Prostate gland (tissue), 2 donors: ENCODE measurements at regions not wholly inside any gene's neighbourhood (a gene's known extent, or its start where the extent isn't known, plus 50 kb on each side); places are given as distances from the start of the nearest gene placed in this dataset.

Source experiments
- DNase-seq: peaks from one replicate; pipeline ENCODE4 v3.0.0-alpha.2; 2019; ENCODE audit warnings: low spot score
- H3K27ac ChIP-seq, 2 donors: fragments of 200-600 bp; sonication (generic); 2 replicates each; pipeline ENCODE4 v1.5.1; 2017 to 2019
- H3K27me3 ChIP-seq: fragments of 200-600 bp; sonication (generic); replicated peaks from 2 replicates; pipeline ENCODE4 v1.5.1; 2019; ENCODE audit not compliant: insufficient read depth
- H3K36me3 ChIP-seq, 2 donors: fragments of 200-600 bp; sonication (generic); 1 replicate in 1 of 2; 2 replicates in 1 of 2; pipeline versions ENCODE4 v1.5.1 to v1.8.1; 2017 to 2019
- H3K4me1 ChIP-seq: fragments of 200-600 bp; sonication (generic); replicated peaks from 2 replicates; pipeline ENCODE4 v1.5.1; 2019
- H3K4me3 ChIP-seq, 2 donors: fragments of 200-600 bp; sonication (generic); 2 replicates each; pipeline ENCODE4 v1.5.1; 2017 to 2019
- H3K9me3 ChIP-seq: fragments of 200-600 bp; sonication (generic); 2 replicates; pipeline ENCODE4 v1.5.1; 2017
- CTCF ChIP-seq, 4 experiments: fragments of 200-600 bp in 2 of 4; fragments of 450-650 bp in 2 of 4; sonication (generic) in 2 of 4; IDR thresholded peaks; 1 replicate in 3 of 4; 2 replicates in 1 of 4; pipeline ENCODE4 v1.5.1; 2016 to 2019; ENCODE audit warnings: antibody characterized with exemption in 4 of 4, mild to moderate bottlenecking in 2 of 4, moderate library complexity in 2 of 4
- POLR2A ChIP-seq: fragments of 450-650 bp; IDR thresholded peaks from one replicate; pipeline ENCODE4 v1.6.1; 2016; ENCODE audit warnings: antibody characterized with exemption, mild to moderate bottlenecking
- POLR2AphosphoS5 ChIP-seq: sonication (generic); formaldehyde crosslinking; IDR thresholded peaks from one replicate; pipeline ENCODE4 v1.6.1; 2017; ENCODE audit warnings: antibody characterized with exemption
- WGBS: methylation state at CpG from one replicate; pipeline ENCODE4 v1.1.5; 2018; 5-methylcytosine and 5-hydroxymethylcytosine counted together
- intact Hi-C: fragments of 100-400 bp; cut with DNase I; formaldehyde crosslinking; loops from one replicate; pipeline ENCODE4 v1.14.2; 2022

- no peak overlapping the region for H3K27ac ChIP-seq
- intact Hi-C loops, result no loop called here
- no peak for DNase-seq
- H3K27me3 ChIP-seq, result no peaks in the 10 kb centered on the region
- H3K4me3 ChIP-seq, result no peak overlapping the region
- H3K36me3 ChIP-seq, result no peaks in the 10 kb centered on the region
- no peak for TF ChIP-seq POLR2A
- no peak for TF ChIP-seq CTCF (IDR thresholded peaks at IDR 0.05)
- TF ChIP-seq POLR2AphosphoS5, result no peak
- no peaks in the 10 kb centered on the region for H3K9me3 ChIP-seq
- H3K4me1 ChIP-seq, result no peaks in the 10 kb centered on the region
- WGBS, result 44% methylated on average over 5 of the region's 5 CpGs
Observed at GRCh38 chr4:106762666-106763443, 273.3 kb downstream of the DKK2 start.

- no peaks in the 10 kb centered on the region for H3K27me3 ChIP-seq
- H3K4me3 ChIP-seq, result no peak overlapping the region
- H3K36me3 ChIP-seq, result no peaks in the 10 kb centered on the region
- H3K4me1 ChIP-seq, result no peaks in the 10 kb centered on the region
- no peak overlapping the region for H3K27ac ChIP-seq
- TF ChIP-seq POLR2A (no peak), CTCF (IDR thresholded peaks at IDR 0.05) (no peak), POLR2AphosphoS5 (no peak)
- 38% methylated on average over 3 of the region's 3 CpGs for WGBS
- intact Hi-C loops, result no loop called here
- DNase-seq, result no peak
- H3K9me3 ChIP-seq, result no peaks in the 10 kb centered on the region
Observed at GRCh38 chr4:106753426-106753825, 282.7 kb downstream of the DKK2 start.

DNA sequence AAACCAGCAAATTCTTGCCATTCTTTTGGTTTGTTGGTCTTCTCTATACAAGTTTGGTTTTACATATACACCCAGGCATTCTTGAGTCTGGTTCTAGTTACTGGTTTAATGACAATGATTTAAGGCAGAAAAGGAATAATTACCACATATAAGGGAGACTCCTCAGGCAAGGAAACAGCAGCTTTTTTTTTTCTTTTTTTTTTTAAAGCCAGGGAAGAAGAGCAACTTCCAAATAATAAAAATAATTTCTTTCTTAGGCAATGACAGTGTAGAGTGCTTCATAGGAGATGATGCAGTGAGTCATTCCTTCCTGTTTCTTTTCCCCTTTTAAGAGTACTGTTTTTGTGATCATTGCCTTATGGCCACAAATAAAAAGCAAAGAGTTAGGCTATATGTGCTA is 289.7 kb downstream of the DKK2 start:
- Histone ChIP-seq H3K27ac (no peak overlapping the region), H3K4me3 (no peak overlapping the region), H3K36me3 (no peaks in the 10 kb centered on the region), H3K27me3 (no peaks in the 10 kb centered on the region), H3K4me1 (no peaks in the 10 kb centered on the region), H3K9me3 (no peaks in the 10 kb centered on the region)
- no peak for DNase-seq
- intact Hi-C loops, result no loop called here
- TF ChIP-seq POLR2AphosphoS5, result no peak
- no peak for TF ChIP-seq POLR2A
- no peak for TF ChIP-seq CTCF (IDR thresholded peaks at IDR 0.05)

DNA sequence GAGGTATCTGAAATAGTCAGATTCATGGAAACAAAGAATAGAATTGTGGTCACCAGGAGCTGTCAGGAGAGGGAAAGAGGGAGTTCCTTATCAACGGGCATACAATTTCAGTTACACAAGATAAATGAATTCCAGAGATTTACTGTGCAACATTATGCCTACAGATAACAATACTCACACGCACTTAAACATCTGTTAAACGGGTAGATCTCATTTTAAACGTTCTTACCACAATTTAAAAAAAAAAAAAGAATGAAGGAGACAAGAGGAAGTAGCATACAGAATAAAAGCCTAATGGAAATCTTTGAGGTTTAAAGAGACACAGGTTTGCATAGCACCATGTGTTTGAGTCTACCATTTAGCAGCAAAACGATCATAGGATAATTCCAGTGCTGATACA is 298.0 kb downstream of the DKK2 start:
- TF ChIP-seq CTCF (IDR thresholded peaks at IDR 0.05), result no peak
- TF ChIP-seq POLR2A, result no peak
- TF ChIP-seq POLR2AphosphoS5, result no peak
- intact Hi-C loops, result no loop called here
- Histone ChIP-seq H3K4me1 (no peaks in the 10 kb centered on the region), H3K27ac (no peak overlapping the region), H3K4me3 (no peak overlapping the region), H3K27me3 (no peaks in the 10 kb centered on the region), H3K9me3 (no peaks in the 10 kb centered on the region), H3K36me3 (no peaks in the 10 kb centered on the region)
- WGBS, result 57% methylated on average over 5 of the region's 5 CpGs
- DNase-seq, result no peak

DNA sequence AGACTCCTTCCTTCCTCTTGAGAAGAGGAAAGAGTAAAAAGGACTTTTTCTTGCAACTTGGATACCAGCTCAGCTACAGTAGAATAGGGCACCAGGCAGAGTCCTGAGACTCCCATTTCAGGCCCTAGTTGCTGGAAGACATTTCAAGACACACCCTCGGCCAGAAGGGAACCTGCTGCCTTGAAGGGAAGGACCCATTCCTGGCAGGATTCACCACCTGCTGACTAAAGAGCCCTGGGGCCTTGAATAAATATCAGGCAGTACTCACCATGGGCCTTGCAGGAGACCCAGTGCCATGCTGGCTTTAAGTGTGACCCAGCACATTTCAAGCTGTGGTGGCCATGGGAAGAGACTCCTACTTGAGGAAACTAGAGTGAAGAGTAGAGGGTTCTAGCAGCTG is 317.6 kb downstream of the DKK2 start:
- no peaks in the 10 kb centered on the region for H3K27me3 ChIP-seq
- no peaks in the 10 kb centered on the region for H3K36me3 ChIP-seq
- intact Hi-C loops, result no loop called here
- WGBS, result 77% methylated on average over 1 of the region's 1 CpG
- no peaks in the 10 kb centered on the region for H3K4me1 ChIP-seq
- H3K9me3 ChIP-seq, result no peaks in the 10 kb centered on the region
- no peak overlapping the region for H3K4me3 ChIP-seq
- no peak overlapping the region for H3K27ac ChIP-seq
- TF ChIP-seq CTCF (IDR thresholded peaks at IDR 0.05) (no peak), POLR2AphosphoS5 (no peak), POLR2A (no peak)
- DNase-seq, result no peak
